K562 (cell line): ENCODE measurements at regions not wholly inside any gene's neighbourhood (a gene's known extent, or its start where the extent isn't known, plus 50 kb on each side); places are given as distances from the start of the nearest gene placed in this dataset.

Experiments
- ATAC-seq: fragments of 200-7000 bp; cut with Tn5 transposase; 3 replicates; pipeline ENCODE4 v1.9.1; 2020; ENCODE audit warnings: moderate library complexity
- BruUV-seq: library from RNA; stranded (reverse); fragments of 400-500 nt; replicated peaks from 2 replicates; lab custom pipeline; 2021; lab: Mats Ljungman, UMichigan
- CTCF ChIA-PET: fragments of 300-600 bp; formaldehyde crosslinking; extraction: SDS; loops from one replicate; lab custom pipeline; 2021; ENCODE audit warnings: low intra/inter-chr PET ratio; lab: Yijun Ruan, JAX
- POLR2A ChIA-PET: fragments of 300-600, 350-650 bp; sonication (Branson Sonifier 250); formaldehyde crosslinking; extraction: SDS; loops from one replicate; lab custom pipeline; 2021; ENCODE audit warnings: antibody characterized with exemption, inconsistent platforms; lab: Yijun Ruan, JAX
- DNase-seq, 4 experiments: peaks; one replicate each; pipeline versions ENCODE4 v3.0.0 to v3.0.0-alpha.2; 2011 to 2018; ENCODE audit warnings: low spot score in 3 of 4, mixed read lengths in 3 of 4; ENCODE audit errors: extremely low read depth in 1 of 4
- FAIRE-seq: peaks from 2 replicates; lab custom pipeline; 2011; peaks lifted over from hg19 to GRCh38; lab: Jason Lieb, UNC
- H2AFZ ChIP-seq: 2 replicates; pipeline ENCODE4 v1.6.0; 2011; ENCODE audit warnings: low read depth, low read length, control low read depth, inconsistent platforms
- H3K27ac ChIP-seq: fragments of 200-600 bp; 3 replicates; pipeline ENCODE4 v1.8.0; 2011; ENCODE audit warnings: low read depth, mild to moderate bottlenecking, control low read depth, inconsistent platforms, low read length, moderate library complexity, mixed read lengths; ENCODE audit errors: extremely low read depth
- H3K27me3 ChIP-seq, 2 experiments: fragments of 300-600 bp in 1 of 2; 2 replicates in 1 of 2; 3 replicates in 1 of 2; pipeline versions ENCODE4 v1.6.0 to v1.8.0; 2011; ENCODE audit warnings: inconsistent platforms in 2 of 2, low read length in 2 of 2, mild to moderate bottlenecking in 1 of 2, mixed read lengths in 1 of 2, moderate library complexity in 1 of 2; ENCODE audit not compliant: control insufficient read depth in 2 of 2, insufficient read depth in 2 of 2
- H3K36me3 ChIP-seq: fragments of 300-600 bp; 3 replicates; pipeline ENCODE4 v1.8.0; 2011; ENCODE audit warnings: mild to moderate bottlenecking, low read length, inconsistent platforms; ENCODE audit not compliant: control insufficient read depth, insufficient read depth
- H3K4me1 ChIP-seq, 2 experiments: fragments of 200-600 bp in 1 of 2; replicated peaks in 1 of 2; 2 replicates in 1 of 2; 3 replicates in 1 of 2; pipeline versions ENCODE4 v1.5.1 to v1.8.0; 2011; ENCODE audit warnings: inconsistent platforms in 2 of 2, low read length in 2 of 2, mild to moderate bottlenecking in 1 of 2, mixed read lengths in 1 of 2, moderate library complexity in 1 of 2; ENCODE audit not compliant: control insufficient read depth in 2 of 2, insufficient read depth in 2 of 2
- H3K4me2 ChIP-seq: 2 replicates; pipeline ENCODE4 v1.6.1; 2011; ENCODE audit warnings: low read length, control low read depth, inconsistent platforms, mixed read lengths; ENCODE audit not compliant: insufficient read depth
- H3K4me3 ChIP-seq: fragments of 200-600 bp; sonication (generic), shearing (Covaris generic); 2 replicates; pipeline ENCODE4 v1.5.1; 2016; ENCODE audit warnings: control low read depth, inconsistent platforms
- H3K79me2 ChIP-seq: fragments of 200-600 bp; 3 replicates; pipeline ENCODE4 v1.8.0; 2011; ENCODE audit warnings: low read length, inconsistent platforms; ENCODE audit not compliant: control insufficient read depth, insufficient read depth
- H3K9ac ChIP-seq, 2 experiments: 2 replicates each; pipeline versions ENCODE4 v1.6.0 to v1.6.1; 2011; ENCODE audit warnings: low read depth in 2 of 2, low read length in 2 of 2, control low read depth in 1 of 2, inconsistent platforms in 1 of 2, mild to moderate bottlenecking in 1 of 2, mixed read lengths in 1 of 2; ENCODE audit not compliant: insufficient read depth in 1 of 2
- H3K9me1 ChIP-seq: one replicate; pipeline ENCODE4 v1.6.0; 2011; ENCODE audit warnings: inconsistent platforms, mild to moderate bottlenecking, low read length, moderate library complexity; ENCODE audit not compliant: control insufficient read depth, insufficient read depth
- H3K9me3 ChIP-seq: replicated peaks from 2 replicates; pipeline ENCODE4 v1.5.1; 2011; ENCODE audit warnings: low read depth, low read length, inconsistent platforms; ENCODE audit not compliant: control insufficient read depth, insufficient read depth
- H4K20me1 ChIP-seq: replicated peaks from 2 replicates; pipeline ENCODE4 v1.6.1; 2011; ENCODE audit warnings: low read length, inconsistent platforms, mixed read lengths; ENCODE audit not compliant: control insufficient read depth, insufficient read depth
- C11orf30 ChIP-seq: fragments of 450-650 bp; IDR thresholded peaks from 2 replicates; pipeline ENCODE4 v1.6.1; 2016; ENCODE audit warnings: low read depth, mild to moderate bottlenecking
- MAFF ChIP-seq: IDR thresholded peaks from 2 replicates; pipeline ENCODE4 v1.6.1; 2012; ENCODE audit warnings: low read length, improper control_type of control experiment
- MAFK ChIP-seq: IDR thresholded peaks from 2 replicates; pipeline ENCODE4 v1.6.1; 2011; ENCODE audit warnings: low read length, improper control_type of control experiment
- TOE1 ChIP-seq, 2 experiments: fragments of 450-650 bp in 1 of 2; sonication (generic) in 1 of 2; formaldehyde crosslinking in 1 of 2; IDR thresholded peaks; 2 replicates each; pipeline versions ENCODE4 v1.7.1 to v1.8.0; 2016 to 2022; ENCODE audit warnings: borderline replicate concordance in 2 of 2, mild to moderate bottlenecking in 2 of 2, antibody characterized with exemption in 1 of 2, inconsistent platforms in 1 of 2, low read depth in 1 of 2, missing genetic modification reagents in 1 of 2, moderate library complexity in 1 of 2
- ZBTB40 ChIP-seq, 2 experiments: fragments of 450-650 bp in 1 of 2; sonication (generic) in 1 of 2; formaldehyde crosslinking in 1 of 2; IDR thresholded peaks; 2 replicates each; pipeline versions ENCODE4 v1.7.1 to v1.9.0; 2016 to 2022; ENCODE audit warnings: inconsistent platforms in 1 of 2, mild to moderate bottlenecking in 1 of 2, missing genetic modification reagents in 1 of 2
- ZNF239 ChIP-seq: fragments of 250-450 bp; sonication (Bioruptor Pico); IDR thresholded peaks from 2 replicates; pipeline ENCODE4 v1.4.0; 2020; ENCODE audit warnings: mild to moderate bottlenecking
- ZNF316 ChIP-seq: fragments of 450-650 bp; IDR thresholded peaks from 2 replicates; pipeline ENCODE4 v1.6.1; 2016
- WGBS: fragments of 100-300 bp; shearing (Covaris generic); methylation state at CpG from one replicate; pipeline ENCODE4 v1.1.6; 2016; ENCODE audit warnings: low coverage, mixed read lengths; ENCODE audit not compliant: insufficient coverage; ENCODE audit errors: missing lambda C conversion rate; 5-methylcytosine and 5-hydroxymethylcytosine counted together
- in situ Hi-C: fragments of 300-500 bp; cut with MboI; formaldehyde crosslinking; loops from 4 replicates; pipeline ENCODE4 v1.15.0; 2018; ENCODE audit warnings: inconsistent platforms, mixed read lengths
- intact Hi-C: fragments of 100-400 bp; cut with micrococcal nuclease; formaldehyde crosslinking; loops from 2 replicates; pipeline ENCODE4 v1.14.2; 2022

- no peak overlapping the region for H3K4me3 ChIP-seq
- BruUV-seq = no TSS peak
- no peaks in the 10 kb centered on the region for H3K79me2 ChIP-seq
- DNase-seq (no peak), FAIRE-seq (no peak), ATAC-seq (no peak)
- H3K4me2 ChIP-seq = no peak overlapping the region
- ChIA-PET CTCF (no interaction called here), POLR2A (no interaction called here)
- H2AFZ ChIP-seq = no peak overlapping the region
- in situ Hi-C loops (no loop called here), intact Hi-C loops (no loop called here)
- TF ChIP-seq MAFK (peak; percentile 74), C11orf30 (peak; percentile 24; the same call in 1 of the 2 replicates), ZNF316 (peak; percentile 50), TOE1 (IDR thresholded peaks at IDR 0.05; ENCODE audit: borderline replicate concordance) (no peak), TOE1 (CRISPR knock-in tag; IDR thresholded peaks at IDR 0.05; ENCODE audit: borderline replicate concordance, low read depth) (no peak), MAFF (peak; percentile 61)
- no peaks in the 10 kb centered on the region for H3K36me3 ChIP-seq
- H3K27me3 ChIP-seq = no peaks in the 10 kb centered on the region
- H4K20me1 ChIP-seq = no peaks in the 10 kb centered on the region
- H3K4me1 ChIP-seq = no peaks in the 10 kb centered on the region
- H3K27ac ChIP-seq = no peak overlapping the region
- H3K9me1 ChIP-seq = no peaks in the 10 kb centered on the region
- H3K9me3 ChIP-seq = no peaks in the 10 kb centered on the region
- no peak overlapping the region for H3K9ac ChIP-seq
Measured at GRCh38 chr2:116696903-116697302, 1117.6 kb upstream of the DDX18 start.

GRCh38 chr2:116706396-116706795 is 1108.1 kb upstream of the DDX18 start:
- H3K4me1 ChIP-seq = no peaks in the 10 kb centered on the region
- H3K36me3 ChIP-seq = no peaks in the 10 kb centered on the region
- H4K20me1 ChIP-seq = no peaks in the 10 kb centered on the region
- no peak for ATAC-seq
- no peak overlapping the region for H3K4me3 ChIP-seq
- H3K9me1 ChIP-seq = no peaks in the 10 kb centered on the region
- no TSS peak for BruUV-seq
- CTCF ChIA-PET = no interaction called here
- H3K27me3 ChIP-seq = no peaks in the 10 kb centered on the region
- WGBS = 5% methylated on average over 2 of the region's 3 CpGs
- DNase-seq = no peak
- no peak for FAIRE-seq
- H3K4me2 ChIP-seq = no peak overlapping the region
- no peak overlapping the region for H2AFZ ChIP-seq
- in situ Hi-C loops = no loop called here
- POLR2A ChIA-PET = no interaction called here
- no peak overlapping the region for H3K27ac ChIP-seq
- H3K9me3 ChIP-seq = no peaks in the 10 kb centered on the region
- H3K9ac ChIP-seq = no peak overlapping the region
- no peaks in the 10 kb centered on the region for H3K79me2 ChIP-seq
- intact Hi-C loops = no loop called here
- TF ChIP-seq ZNF239 (no peak), ZBTB40 (IDR thresholded peaks at IDR 0.05) (no peak), ZBTB40 (CRISPR knock-in tag; IDR thresholded peaks at IDR 0.05) (no peak)
